Panc1 (cell line): ENCODE measurements at regions not wholly inside any gene's neighbourhood (a gene's known extent, or its start where the extent isn't known, plus 50 kb on each side); places are given as distances from the start of the nearest gene placed in this dataset.

ENCODE experiments used
- ATAC-seq: fragments of 200-7000 bp; cut with Tn5 transposase; 2 replicates; pipeline ENCODE4 v1.9.1; 2020; ENCODE audit warnings: mild to moderate bottlenecking, moderate library complexity
- BruUV-seq: library from RNA; stranded (reverse); fragments of 400-500 nt; replicated peaks from 2 replicates; lab custom pipeline; 2021; lab: Mats Ljungman, UMichigan
- CTCF ChIA-PET: fragments of 300-600 bp; sonication (Branson Sonifier 250); formaldehyde crosslinking; loops from one replicate; lab custom pipeline; 2022; ENCODE audit warnings: antibody characterized with exemption; lab: Charles Lee
- POLR2A ChIA-PET: fragments of 300-600 bp; sonication (Branson Sonifier 250); formaldehyde crosslinking; loops from one replicate; lab custom pipeline; 2022; ENCODE audit warnings: antibody characterized with exemption; lab: Charles Lee
- DNase-seq: peaks from one replicate; pipeline ENCODE4 v3.0.0-alpha.2; 2010; ENCODE audit warnings: low read depth, low spot score
- H3K27ac ChIP-seq: 2 replicates; pipeline ENCODE4 v1.5.1; 2011; ENCODE audit warnings: mild to moderate bottlenecking, low read length, inconsistent platforms
- H3K27me3 ChIP-seq: fragments of 200-500 bp; sonication (Bioruptor generic); 2 replicates; pipeline ENCODE4 v1.6.0; 2014; ENCODE audit warnings: low read length, inconsistent platforms; ENCODE audit not compliant: control insufficient read depth, insufficient read depth
- H3K36me3 ChIP-seq: fragments of 200-500 bp; sonication (Bioruptor generic); 2 replicates; pipeline ENCODE4 v1.5.1; 2014; ENCODE audit warnings: inconsistent platforms, mild to moderate bottlenecking, low read length, moderate library complexity; ENCODE audit not compliant: control insufficient read depth, insufficient read depth
- H3K4me1 ChIP-seq: 2 replicates; pipeline ENCODE4 v1.5.1; 2011; ENCODE audit warnings: inconsistent platforms, mild to moderate bottlenecking, low read length, moderate library complexity; ENCODE audit not compliant: control insufficient read depth, insufficient read depth
- H3K4me3 ChIP-seq, 2 experiments: 2 replicates each; pipeline ENCODE4 v1.5.1; 2011 to 2012; ENCODE audit warnings: low read depth in 2 of 2, low read length in 2 of 2, mild to moderate bottlenecking in 2 of 2, inconsistent platforms in 1 of 2, moderate library complexity in 1 of 2
- H3K9me3 ChIP-seq: fragments of 200-500 bp; sonication (Bioruptor generic); 2 replicates; pipeline ENCODE4 v1.5.1; 2014; ENCODE audit warnings: low read depth, mild to moderate bottlenecking, inconsistent platforms, low read length, moderate library complexity; ENCODE audit not compliant: control insufficient read depth, insufficient read depth
- CTCF ChIP-seq: fragments of 450-650 bp; IDR thresholded peaks from 2 replicates; pipeline ENCODE4 v1.5.1; 2017; ENCODE audit warnings: mild to moderate bottlenecking
- POLR2AphosphoS5 ChIP-seq: IDR thresholded peaks from 2 replicates; pipeline ENCODE4 v1.6.1; 2012; ENCODE audit warnings: mild to moderate bottlenecking, low read depth, low read length, moderate library complexity
- REST ChIP-seq, 2 experiments: IDR thresholded peaks; 2 replicates each; pipeline ENCODE4 v1.6.1; 2011 to 2012; ENCODE audit warnings: low read depth in 2 of 2, control low read depth in 1 of 2, low read length in 1 of 2, mild to moderate bottlenecking in 1 of 2, moderate library complexity in 1 of 2; ENCODE audit not compliant: insufficient read depth in 1 of 2
- SIN3A ChIP-seq: IDR thresholded peaks from 2 replicates; pipeline ENCODE4 v1.6.1; 2012; ENCODE audit warnings: low read depth, mild to moderate bottlenecking, low read length, moderate library complexity, borderline replicate concordance; ENCODE audit not compliant: insufficient read depth
- TCF7L2 ChIP-seq: IDR thresholded peaks from 2 replicates; pipeline ENCODE4 v1.6.1; 2011; ENCODE audit warnings: mild to moderate bottlenecking, low read depth, low read length, inconsistent platforms
- in situ Hi-C: cut with HindIII; loops from 2 replicates; pipeline ENCODE4 v1.10.0; 2016; ENCODE audit warnings: low sequenced_read_pairs, low pct_unique_long_range_greater_than_20kb
- intact Hi-C: fragments of 100-400 bp; cut with micrococcal nuclease; formaldehyde crosslinking; loops from one replicate; pipeline ENCODE4 v1.10.0; 2022; ENCODE audit not compliant: unreplicated experiment

DNA sequence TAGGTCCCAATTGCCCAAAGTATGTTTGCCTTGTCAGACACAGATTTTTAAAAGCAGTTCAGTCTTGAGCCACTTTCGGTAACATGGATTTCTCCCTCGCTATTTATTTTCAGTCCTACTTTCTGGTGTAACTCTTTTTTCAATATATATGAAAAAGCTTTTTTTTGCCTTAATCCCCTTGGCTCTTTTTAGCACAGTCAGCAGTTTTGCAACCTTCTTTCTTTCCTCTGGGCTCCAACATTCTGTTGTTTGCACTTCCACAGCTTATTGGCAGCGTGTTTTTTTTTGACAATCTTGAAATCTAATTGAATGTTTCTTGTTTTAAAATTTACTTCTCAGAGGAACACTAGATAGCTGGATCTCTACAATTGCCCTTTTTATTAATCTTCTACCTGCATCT, 429.3 kb upstream of the NBEA start:
- Histone ChIP-seq H3K4me3 (no peak overlapping the region), H3K36me3 (no peaks in the 10 kb centered on the region), H3K27me3 (no peaks in the 10 kb centered on the region), H3K27ac (no peak overlapping the region), H3K9me3 (no peaks in the 10 kb centered on the region), H3K4me1 (no peaks in the 10 kb centered on the region)
- BruUV-seq = no TSS peak
- DNase-seq (no peak), ATAC-seq (no peak)
- CTCF ChIA-PET = no interaction called here
- intact Hi-C loops (no loop called here), in situ Hi-C loops (no loop called here)
- POLR2A ChIA-PET = interaction anchor here (0.6 kb wide), 1 partner anchor 9 kb away, joined by 3 read pairs; no protein-coding TSS in a partner anchor
- TF ChIP-seq TCF7L2 (no peak), SIN3A (no peak), POLR2AphosphoS5 (no peak), REST (IDR thresholded peaks at IDR 0.05; ENCODE audit: insufficient read depth in 1 of 2, low read depth in 2 of 2, low read length in 1 of 2) (no peak), CTCF (no peak)

DNA sequence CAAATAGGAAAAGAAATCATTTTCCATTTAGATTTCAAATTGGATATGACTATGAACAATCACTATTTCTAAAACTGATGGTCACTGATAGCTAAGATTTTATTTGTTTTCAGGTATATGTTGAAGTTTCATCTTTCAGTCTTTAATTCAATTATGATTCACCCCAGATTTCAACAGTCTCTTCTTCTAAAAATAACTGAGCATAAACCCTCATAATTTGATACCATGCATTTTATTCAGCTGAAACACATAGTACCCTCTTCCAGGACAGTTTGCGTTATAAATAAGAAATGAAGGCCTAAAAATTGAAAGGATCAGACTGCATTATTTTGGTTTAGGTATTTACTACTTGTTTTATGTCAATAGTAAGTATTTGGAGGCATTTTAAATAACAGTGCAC, 428.5 kb upstream of the NBEA start:
- Histone ChIP-seq H3K9me3 (no peaks in the 10 kb centered on the region), H3K4me3 (no peak overlapping the region), H3K4me1 (no peaks in the 10 kb centered on the region), H3K27me3 (no peaks in the 10 kb centered on the region), H3K36me3 (no peaks in the 10 kb centered on the region), H3K27ac (no peak overlapping the region)
- in situ Hi-C loops = no loop called here
- BruUV-seq = no TSS peak
- CTCF ChIA-PET = no interaction called here
- TF ChIP-seq SIN3A = no peak
- no peak for TF ChIP-seq TCF7L2
- TF ChIP-seq POLR2AphosphoS5 = no peak
- no peak for TF ChIP-seq CTCF
- no peak for TF ChIP-seq REST (IDR thresholded peaks at IDR 0.05; ENCODE audit: insufficient read depth in 1 of 2, low read depth in 2 of 2, low read length in 1 of 2)
- POLR2A ChIA-PET = no interaction called here
- intact Hi-C loops = no loop called here
- no peak for DNase-seq
- ATAC-seq = no peak
